MCF 10A (cell line): ENCODE measurements at regions not wholly inside any gene's neighbourhood (a gene's known extent, or its start where the extent isn't known, plus 50 kb on each side); places are given as distances from the start of the nearest gene placed in this dataset.

Source experiments
- BruUV-seq: library from RNA; stranded (reverse); fragments of 400-500 nt; replicated peaks from 2 replicates; lab custom pipeline; 2021; lab: Mats Ljungman, UMichigan
- CTCF ChIA-PET: fragments of 300-600 bp; sonication (Branson Sonifier 250); formaldehyde crosslinking; extraction: SDS; loops from one replicate; lab custom pipeline; 2021; ENCODE audit warnings: antibody characterized with exemption, inconsistent platforms; lab: Yijun Ruan, JAX
- POLR2A ChIA-PET: fragments of 300-600, 350-650 bp; sonication (Branson Sonifier 250); formaldehyde crosslinking; extraction: SDS; loops from one replicate; lab custom pipeline; 2020; ENCODE audit warnings: antibody characterized with exemption, inconsistent platforms; lab: Yijun Ruan, JAX
- DNase-seq: peaks from one replicate; pipeline ENCODE4 v3.0.0-alpha.2; 2018; ENCODE audit not compliant: unreplicated experiment
- H3K27ac Mint-ChIP-seq: one replicate; pipeline ENCODE4 v1.8.0; 2022; ENCODE audit warnings: mild to moderate bottlenecking, low read depth, mixed read lengths; ENCODE audit not compliant: unreplicated experiment
- H3K27me3 Mint-ChIP-seq: one replicate; pipeline ENCODE4 v1.8.0; 2022; ENCODE audit warnings: mixed read lengths; ENCODE audit not compliant: insufficient read depth, unreplicated experiment
- H3K36me3 Mint-ChIP-seq: one replicate; pipeline ENCODE4 v1.8.0; 2022; ENCODE audit warnings: mild to moderate bottlenecking, moderate library complexity, mixed read lengths; ENCODE audit not compliant: insufficient read depth, unreplicated experiment
- H3K4me1 Mint-ChIP-seq: one replicate; pipeline ENCODE4 v1.8.0; 2022; ENCODE audit warnings: mixed read lengths; ENCODE audit not compliant: insufficient read depth, unreplicated experiment
- H3K4me3 Mint-ChIP-seq: one replicate; pipeline ENCODE4 v1.8.0; 2022; ENCODE audit warnings: mild to moderate bottlenecking, moderate library complexity, mixed read lengths; ENCODE audit not compliant: unreplicated experiment
- H3K9me3 Mint-ChIP-seq: one replicate; pipeline ENCODE4 v1.8.0; 2022; ENCODE audit warnings: mixed read lengths; ENCODE audit not compliant: unreplicated experiment
- CTCF ChIP-seq: fragments of 200-600 bp; IDR thresholded peaks from one replicate; pipeline ENCODE4 v1.8.0; 2022; ENCODE audit warnings: antibody characterized with exemption, mild to moderate bottlenecking; ENCODE audit not compliant: unreplicated experiment
- intact Hi-C: fragments of 100-400 bp; cut with micrococcal nuclease; formaldehyde crosslinking; loops from 2 replicates; pipeline ENCODE4 v1.14.1; 2022

GRCh38 chr5:29276371-29276770 lies 1917.1 kb upstream of the CDH6 start:
- no peak overlapping the region for H3K4me3 Mint-ChIP-seq
- CTCF ChIA-PET, result no interaction called here
- peaks cover 20% of the 10 kb centered on the region for H3K9me3 Mint-ChIP-seq
- intact Hi-C loops, result no loop called here
- POLR2A ChIA-PET, result no interaction called here
- no TSS peak for BruUV-seq
- peaks cover 7% of the 10 kb centered on the region for H3K4me1 Mint-ChIP-seq
- no peak overlapping the region for H3K27ac Mint-ChIP-seq
- no peaks in the 10 kb centered on the region for H3K36me3 Mint-ChIP-seq
- no peaks in the 10 kb centered on the region for H3K27me3 Mint-ChIP-seq
- DNase-seq, result no peak
- TF ChIP-seq CTCF, result no peak

DNA sequence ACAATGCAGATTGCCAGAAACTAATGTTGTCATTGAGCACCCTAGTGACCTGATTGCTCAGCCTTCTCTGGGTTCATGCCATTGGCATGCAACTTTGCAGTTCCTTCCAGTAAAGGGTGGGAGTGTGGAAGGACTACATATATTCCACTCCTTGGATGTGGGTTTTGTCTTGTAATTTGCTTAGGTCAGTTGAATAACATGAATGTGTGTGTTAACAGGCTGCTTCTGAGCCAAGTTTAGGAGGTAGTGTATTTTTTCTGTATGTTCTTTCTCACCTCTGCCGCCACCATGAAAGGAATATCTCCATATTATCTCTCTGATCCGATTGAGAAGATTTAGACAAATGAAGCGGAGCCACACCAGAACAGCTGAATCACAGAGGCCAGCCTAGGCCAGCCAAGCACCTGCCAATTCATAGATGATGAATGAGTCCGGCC lies 1929.6 kb upstream of the CDH6 start:
- no TSS peak for BruUV-seq
- no peaks in the 10 kb centered on the region for H3K9me3 Mint-ChIP-seq
- H3K27me3 Mint-ChIP-seq, result no peaks in the 10 kb centered on the region
- H3K27ac Mint-ChIP-seq, result peak overlapping the region; percentile 69
- CTCF ChIA-PET, result interaction anchor here (0.6 kb wide), 1 partner anchor 119 kb away, joined by 3 read pairs; no protein-coding TSS in a partner anchor
- TF ChIP-seq CTCF, result no peak
- H3K36me3 Mint-ChIP-seq, result no peaks in the 10 kb centered on the region
- peak; percentile 58 for DNase-seq
- H3K4me3 Mint-ChIP-seq, result no peak overlapping the region
- intact Hi-C loops, result no loop called here
- H3K4me1 Mint-ChIP-seq, result peaks cover 18% of the 10 kb centered on the region
- POLR2A ChIA-PET, result no interaction called here

DNA sequence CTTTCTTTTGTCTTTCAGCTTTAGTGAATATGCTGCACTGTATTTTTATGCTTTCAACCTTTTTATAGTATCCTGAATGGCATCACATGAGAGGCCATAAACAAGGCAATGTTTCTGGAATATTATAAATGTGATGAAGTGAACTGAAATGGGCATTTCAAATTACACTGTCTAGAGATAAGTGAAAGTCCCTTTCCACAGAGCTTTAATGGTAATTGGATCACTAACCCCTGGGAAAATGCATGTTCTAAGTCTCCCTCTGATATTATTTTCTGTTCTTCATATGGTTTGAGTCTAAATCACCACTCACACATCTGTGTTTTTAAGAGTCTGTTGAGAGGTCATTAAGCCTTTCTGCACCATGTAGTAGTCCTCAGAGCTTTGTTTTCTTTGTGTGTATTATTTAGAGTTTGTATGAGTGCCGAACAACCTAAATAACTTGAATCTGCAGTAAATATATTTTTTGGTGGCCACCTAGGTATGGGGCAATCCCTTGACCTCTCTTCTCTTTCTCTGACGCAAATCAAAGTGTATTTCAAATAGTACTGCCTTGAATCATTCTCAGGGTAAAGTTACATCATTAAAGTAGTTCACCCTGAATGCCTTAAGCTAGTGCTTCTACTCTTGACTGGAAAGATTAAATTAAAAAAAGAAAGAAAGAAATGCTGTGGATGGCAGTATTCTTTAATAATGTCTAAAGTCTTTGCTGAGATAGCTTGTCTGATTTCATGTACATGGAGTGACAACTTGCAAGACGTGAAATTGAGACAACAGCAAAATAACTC lies 1931.0 kb upstream of the CDH6 start:
- peaks cover 24% of the 10 kb centered on the region for H3K4me1 Mint-ChIP-seq
- H3K27me3 Mint-ChIP-seq, result no peaks in the 10 kb centered on the region
- intact Hi-C loops, result no loop called here
- H3K4me3 Mint-ChIP-seq, result peak overlapping the region; percentile 35
- DNase-seq, result peak; percentile 70
- no peaks in the 10 kb centered on the region for H3K9me3 Mint-ChIP-seq
- no peaks in the 10 kb centered on the region for H3K36me3 Mint-ChIP-seq
- no TSS peak for BruUV-seq
- peak overlapping the region; percentile 78 for H3K27ac Mint-ChIP-seq
- CTCF ChIA-PET, result interaction anchor here (0.6 kb wide), 2 partner anchors 9 to 365 kb away, joined by 3 read pairs; no protein-coding TSS in a partner anchor
- POLR2A ChIA-PET, result no interaction called here
- TF ChIP-seq CTCF, result no peak

DNA sequence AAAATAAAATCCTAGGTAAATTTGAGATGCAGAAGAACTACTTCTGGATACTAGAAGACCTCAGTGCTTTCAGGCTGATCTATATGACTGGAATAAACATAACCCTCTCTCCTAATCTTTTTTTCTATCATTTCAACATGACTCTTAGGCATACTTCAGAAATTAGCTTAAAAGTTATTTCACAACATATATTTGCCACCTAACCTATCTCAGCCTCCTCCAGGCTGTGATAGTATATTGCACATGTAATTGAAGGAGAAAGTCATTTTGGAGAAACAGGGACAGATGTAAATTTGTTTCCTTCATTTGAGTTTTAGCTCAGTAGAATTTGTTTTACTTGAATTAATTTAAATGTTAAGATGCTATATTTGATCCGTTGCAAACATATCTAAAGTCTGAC lies 1932.3 kb upstream of the CDH6 start:
- no peaks in the 10 kb centered on the region for H3K9me3 Mint-ChIP-seq
- no peaks in the 10 kb centered on the region for H3K36me3 Mint-ChIP-seq
- DNase-seq, result no peak
- no peaks in the 10 kb centered on the region for H3K27me3 Mint-ChIP-seq
- no TSS peak for BruUV-seq
- H3K4me1 Mint-ChIP-seq, result peaks cover 24% of the 10 kb centered on the region
- ChIA-PET CTCF (no interaction called here), POLR2A (no interaction called here)
- intact Hi-C loops, result no loop called here
- no peak overlapping the region for H3K27ac Mint-ChIP-seq
- no peak for TF ChIP-seq CTCF
- no peak overlapping the region for H3K4me3 Mint-ChIP-seq
